ENCODE measurements at regions not wholly inside any gene's neighbourhood (a gene's known extent, or its start where the extent isn't known, plus 50 kb on each side); places are given as distances from the start of the nearest gene placed in this dataset.

- no peak for DNase-seq
These were observed 161.0 kb upstream of the E2F7 start for GRCh38 chr12:77226368-77226767.

GRCh38 chr12:77225373-77225772, 160.0 kb upstream of the E2F7 start:
- H3K4me1 Mint-ChIP-seq (ENCODE audit: low read depth), result no peaks in the 10 kb centered on the region
- intact Hi-C loops (cut with DNase I, micrococcal nuclease), result no loop called here

More at GRCh38 chr12:77226368-77226767, 161.0 kb upstream of the E2F7 start:
- Histone ChIP-seq H3K4me1 (ENCODE audit: insufficient read depth, low read length) (no peaks in the 10 kb centered on the region), H3K9me3 (ENCODE audit: control insufficient read depth in 1 of 2, insufficient read depth in 1 of 2, low read length in 2 of 2) (no peaks in the 10 kb centered on the region), H3K27ac (ENCODE audit: low read depth in 1 of 2, low read length in 2 of 2) (no peak overlapping the region), H3K36me3 (ENCODE audit: insufficient read depth, low read length) (no peaks in the 10 kb centered on the region), H3K4me3 (ENCODE audit: low read length) (no peak overlapping the region), H3K27me3 (ENCODE audit: control insufficient read depth in 1 of 2, insufficient read depth in 2 of 2, low read length in 2 of 2) (no peaks in the 10 kb centered on the region)
- intact Hi-C loops (cut with DNase I, micrococcal nuclease), result no loop called here
- no peak for TF ChIP-seq CTCF (IDR thresholded peaks at IDR 0.05)
- POLR2A ChIA-PET, result no interaction called here
- no peaks in the 10 kb centered on the region for H3K36me3 Mint-ChIP-seq (ENCODE audit: low read depth)
- peaks cover 3% of the 10 kb centered on the region for H3K9me3 Mint-ChIP-seq
- CTCF ChIA-PET, result no interaction called here
- no peak for ATAC-seq (ENCODE audit: poor library complexity)
- peaks cover 5% of the 10 kb centered on the region for H3K27me3 Mint-ChIP-seq
- no peak overlapping the region for H3K4me3 Mint-ChIP-seq
- H3K4me1 Mint-ChIP-seq (ENCODE audit: low read depth), result no peaks in the 10 kb centered on the region
- H3K27ac Mint-ChIP-seq, result no peak overlapping the region

GRCh38 chr12:77224346-77224745, 159.0 kb upstream of the E2F7 start:
- ATAC-seq (ENCODE audit: poor library complexity) (no peak), DNase-seq (no peak)
- Mint-ChIP-seq H3K36me3 (ENCODE audit: low read depth) (no peaks in the 10 kb centered on the region), H3K4me1 (ENCODE audit: low read depth) (no peaks in the 10 kb centered on the region), H3K9me3 (peaks cover 3% of the 10 kb centered on the region), H3K27ac (no peak overlapping the region), H3K27me3 (peaks cover 5% of the 10 kb centered on the region), H3K4me3 (no peak overlapping the region)
- no peaks in the 10 kb centered on the region for H3K36me3 ChIP-seq (ENCODE audit: insufficient read depth, low read length)
- TF ChIP-seq CTCF (IDR thresholded peaks at IDR 0.05), result no peak
- H3K27ac ChIP-seq (ENCODE audit: low read depth in 1 of 2, low read length in 2 of 2), result no peak overlapping the region
- H3K4me3 ChIP-seq (ENCODE audit: low read length), result no peak overlapping the region
- H3K27me3 ChIP-seq (ENCODE audit: control insufficient read depth in 1 of 2, insufficient read depth in 2 of 2, low read length in 2 of 2), result no peaks in the 10 kb centered on the region
- H3K4me1 ChIP-seq (ENCODE audit: insufficient read depth, low read length), result no peaks in the 10 kb centered on the region
- intact Hi-C loops (cut with DNase I, micrococcal nuclease), result no loop called here
- ChIA-PET CTCF (no interaction called here), POLR2A (no interaction called here)
- no peaks in the 10 kb centered on the region for H3K9me3 ChIP-seq (ENCODE audit: control insufficient read depth in 1 of 2, insufficient read depth in 1 of 2, low read length in 2 of 2)

More at GRCh38 chr12:77225373-77225772, 160.0 kb upstream of the E2F7 start:
- Histone ChIP-seq H3K36me3 (ENCODE audit: insufficient read depth, low read length) (no peaks in the 10 kb centered on the region), H3K27me3 (ENCODE audit: control insufficient read depth in 1 of 2, insufficient read depth in 2 of 2, low read length in 2 of 2) (no peaks in the 10 kb centered on the region), H3K4me3 (ENCODE audit: low read length) (no peak overlapping the region), H3K27ac (ENCODE audit: low read depth in 1 of 2, low read length in 2 of 2) (no peak overlapping the region), H3K4me1 (ENCODE audit: insufficient read depth, low read length) (no peaks in the 10 kb centered on the region), H3K9me3 (ENCODE audit: control insufficient read depth in 1 of 2, insufficient read depth in 1 of 2, low read length in 2 of 2) (no peaks in the 10 kb centered on the region)
- CTCF ChIA-PET, result no interaction called here
- ATAC-seq (ENCODE audit: poor library complexity) (no peak), DNase-seq (no peak)
- POLR2A ChIA-PET, result no interaction called here
- no peaks in the 10 kb centered on the region for H3K36me3 Mint-ChIP-seq (ENCODE audit: low read depth)
- no peak overlapping the region for H3K4me3 Mint-ChIP-seq
- peaks cover 5% of the 10 kb centered on the region for H3K27me3 Mint-ChIP-seq
- H3K9me3 Mint-ChIP-seq, result peaks cover 3% of the 10 kb centered on the region
- no peak for TF ChIP-seq CTCF (IDR thresholded peaks at IDR 0.05)
- no peak overlapping the region for H3K27ac Mint-ChIP-seq

Data from CD4-positive, alpha-beta T cell (primary cell).